GM18858 (cell line): ENCODE measurements at regions not wholly inside any gene's neighbourhood (a gene's known extent, or its start where the extent isn't known, plus 50 kb on each side); places are given as distances from the start of the nearest gene placed in this dataset.
A peak's percentile ranks its signal among the peaks of the same experiment; 100 is the strongest.
"Not testable (repeated sequence)": the region's sequence is repeated elsewhere in the genome, so short reads cannot be mapped to it uniquely, and the experiment has no call there.

Experiments used
- ATAC-seq: cut with Tn5 transposase; IDR thresholded peaks from one replicate; pipeline ENCODE4 v1.9.1; 2021; ENCODE audit not compliant: unreplicated experiment

- no peak for ATAC-seq
Measured at GRCh38 chr13:62250501-62251201, 835.0 kb upstream of the PCDH20 start.

DNA sequence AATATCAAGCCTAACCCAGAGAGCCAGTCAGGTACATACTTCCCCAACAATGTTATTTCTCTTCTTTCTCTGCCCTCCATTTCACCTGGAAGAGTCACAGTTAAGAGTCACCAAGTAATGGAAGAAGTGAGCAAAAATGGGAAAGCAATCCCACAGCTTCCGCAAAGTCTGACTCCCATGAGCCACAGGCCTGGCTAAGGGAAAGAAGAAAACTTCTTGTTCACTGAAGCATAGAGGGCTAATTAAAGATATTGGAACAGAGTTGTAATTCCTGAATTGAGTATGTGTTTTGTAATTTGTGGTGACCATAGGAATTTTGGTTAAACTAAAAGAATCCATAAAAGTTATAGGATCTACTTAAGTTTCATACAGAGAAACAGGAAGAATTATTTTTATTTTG, 830.9 kb upstream of the PCDH20 start:
- ATAC-seq, result no peak

DNA sequence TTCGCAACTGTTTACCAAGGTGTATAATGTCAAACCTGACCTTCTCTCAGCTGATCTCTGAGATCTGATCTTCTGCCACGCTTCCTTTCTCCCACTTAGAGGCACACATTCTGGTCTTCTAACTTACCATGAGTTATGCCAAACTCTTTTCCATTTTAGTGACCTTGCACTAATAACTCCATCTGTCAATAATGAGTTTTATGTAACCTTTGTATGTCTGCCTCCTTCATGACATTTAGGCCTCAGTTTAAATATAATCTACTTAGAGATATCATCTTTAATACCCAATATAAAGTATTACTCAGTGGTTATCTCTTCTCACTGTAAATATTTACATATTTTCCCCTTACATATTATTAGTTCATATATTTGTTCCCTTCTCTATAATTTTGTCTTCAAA, 827.5 kb upstream of the PCDH20 start:
- ATAC-seq, result no peak

DNA sequence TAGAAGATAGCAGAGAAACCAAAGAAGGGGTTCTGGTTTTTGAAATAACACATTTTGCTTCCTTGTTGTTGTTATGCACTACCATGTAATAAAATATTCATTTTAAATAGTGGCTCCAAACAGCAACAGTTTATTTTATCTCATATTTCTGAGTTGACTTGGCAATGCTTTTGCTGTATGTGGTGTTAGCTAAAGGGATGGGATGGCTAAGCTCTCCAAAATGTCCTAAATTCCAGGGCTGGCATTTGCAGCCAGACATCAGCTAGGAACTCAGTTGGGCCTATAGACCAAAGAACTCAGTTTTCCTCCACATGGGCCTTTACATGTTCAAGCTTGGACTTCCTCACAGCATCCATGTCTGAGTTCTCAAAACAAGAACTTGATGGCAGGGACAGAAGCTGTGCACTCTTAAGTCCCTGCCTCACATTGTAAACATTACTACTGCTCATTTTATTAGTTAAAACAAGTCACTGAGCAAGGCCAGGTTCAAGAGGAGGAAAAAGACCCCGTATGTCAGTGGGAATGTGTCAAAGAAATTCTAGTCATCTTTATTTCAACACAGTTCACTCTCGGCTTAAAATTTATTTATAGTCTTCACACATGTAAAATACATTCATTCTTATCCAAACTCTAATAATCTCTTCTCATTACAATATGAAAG, 819.3 kb upstream of the PCDH20 start:
- ATAC-seq, result no peak

- ATAC-seq, result no peak
Measured at GRCh38 chr13:62210951-62211350, 795.3 kb upstream of the PCDH20 start.

GRCh38 chr13:62209529-62209928, 793.9 kb upstream of the PCDH20 start:
- peak; percentile 89 for ATAC-seq

DNA sequence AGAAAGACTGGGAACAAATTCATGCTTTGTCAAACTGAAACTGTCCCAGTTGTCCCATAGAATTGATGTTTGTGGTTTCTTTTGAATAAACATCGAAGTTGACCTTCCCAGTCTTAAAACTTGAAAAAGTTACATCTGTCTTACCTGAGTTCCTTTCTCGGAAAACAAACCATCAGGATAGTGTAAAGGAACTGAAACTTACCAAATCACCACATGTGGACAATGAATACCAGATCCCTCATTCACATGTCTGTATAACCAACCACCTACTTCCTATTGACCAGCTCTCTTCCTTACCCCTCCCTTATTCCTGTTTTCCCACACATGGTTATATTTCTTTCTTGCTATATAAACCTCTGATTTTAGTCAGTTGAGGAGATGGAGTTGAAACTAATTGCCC, 791.7 kb upstream of the PCDH20 start:
- no peak for ATAC-seq

- ATAC-seq, result no peak
Measured at GRCh38 chr13:62206165-62206564, 790.5 kb upstream of the PCDH20 start.

DNA sequence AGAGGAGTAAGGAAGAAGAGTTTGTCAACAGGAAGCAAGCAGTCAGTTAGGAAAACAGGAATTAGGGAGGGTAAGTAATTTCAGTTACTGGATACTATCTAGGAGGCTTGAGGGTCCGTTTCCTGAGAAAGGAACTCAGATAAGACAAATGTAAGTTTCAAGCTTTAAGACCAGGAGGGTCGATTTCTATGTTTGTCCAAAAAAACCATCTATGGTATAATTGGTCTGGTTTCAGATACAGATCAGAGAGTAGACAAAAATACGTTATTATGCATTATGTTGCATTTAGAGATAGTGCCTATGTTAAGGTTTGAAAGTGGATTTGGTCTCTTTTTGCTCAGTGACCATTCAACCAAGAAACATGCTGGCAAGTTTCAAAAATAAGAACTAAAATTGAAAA, 789.6 kb upstream of the PCDH20 start:
- no peak for ATAC-seq

- ATAC-seq, result no peak
Measured at GRCh38 chr13:62194371-62194770, 778.7 kb upstream of the PCDH20 start.

GRCh38 chr13:62193919-62194318, 778.3 kb upstream of the PCDH20 start:
- ATAC-seq, result no peak

- no peak for ATAC-seq
Measured at GRCh38 chr13:62185631-62186255, 770.1 kb upstream of the PCDH20 start.

DNA sequence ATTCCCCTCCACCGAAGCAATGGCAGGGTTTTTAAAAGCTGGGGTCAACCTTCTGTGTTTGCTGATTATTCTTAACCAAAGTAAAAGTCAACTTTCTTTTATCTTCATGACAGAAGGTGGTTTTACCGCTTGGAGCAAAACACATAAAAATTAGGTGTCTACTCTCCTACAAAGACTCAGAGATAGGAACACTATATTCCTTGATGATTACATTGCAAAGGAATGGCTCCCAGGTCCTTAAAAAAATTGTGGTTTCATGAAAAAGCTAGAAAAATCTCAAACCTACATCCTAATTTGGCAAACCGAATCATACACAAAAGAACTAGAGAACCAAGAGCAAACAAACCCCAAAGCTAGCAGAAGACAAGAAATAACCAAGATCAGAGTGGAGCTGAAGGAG, 760.4 kb upstream of the PCDH20 start:
- no peak for ATAC-seq

DNA sequence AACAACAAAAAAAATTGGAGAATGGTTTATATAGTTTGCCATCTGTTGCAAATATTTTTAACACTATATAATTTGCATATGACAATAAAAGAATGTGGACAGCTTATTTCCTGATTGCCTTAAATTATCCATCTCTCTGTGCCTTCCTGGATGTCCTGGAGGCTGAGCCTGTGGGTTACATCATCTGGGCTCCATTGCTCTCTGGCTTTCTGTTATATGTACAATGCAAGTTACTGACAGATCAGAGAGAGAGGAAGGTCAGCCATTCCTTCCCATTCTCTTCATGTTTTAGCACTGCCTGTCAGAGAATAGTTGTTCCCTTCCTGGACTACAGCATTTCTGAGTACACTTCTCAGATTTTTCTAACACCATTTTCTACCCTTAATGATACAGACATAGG, 758.3 kb upstream of the PCDH20 start:
- no peak for ATAC-seq

DNA sequence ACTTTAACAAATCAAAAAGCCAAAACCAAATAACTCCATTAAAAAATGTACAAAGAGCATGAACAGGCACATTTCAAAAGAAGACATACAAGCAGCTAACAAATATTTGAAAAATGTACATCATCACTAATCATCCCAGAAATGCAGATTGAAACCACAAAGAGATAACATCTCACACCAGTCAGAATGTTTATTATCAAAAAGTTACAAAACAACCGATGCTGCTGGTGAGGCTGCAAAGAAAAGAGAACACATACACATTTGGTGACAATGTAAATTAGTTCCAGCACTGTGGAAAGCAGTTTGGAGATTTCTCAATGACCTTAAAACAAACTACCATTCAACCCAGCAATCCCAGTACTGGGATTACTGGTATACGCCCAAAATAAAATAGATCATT, 756.0 kb upstream of the PCDH20 start:
- no peak for ATAC-seq

GRCh38 chr13:62168891-62169290, 753.2 kb upstream of the PCDH20 start:
- ATAC-seq, result no peak

- ATAC-seq, result no peak
Measured at GRCh38 chr13:62167650-62168172, 752.1 kb upstream of the PCDH20 start.

- no peak for ATAC-seq
Measured at GRCh38 chr13:62162860-62163259, 747.2 kb upstream of the PCDH20 start.

DNA sequence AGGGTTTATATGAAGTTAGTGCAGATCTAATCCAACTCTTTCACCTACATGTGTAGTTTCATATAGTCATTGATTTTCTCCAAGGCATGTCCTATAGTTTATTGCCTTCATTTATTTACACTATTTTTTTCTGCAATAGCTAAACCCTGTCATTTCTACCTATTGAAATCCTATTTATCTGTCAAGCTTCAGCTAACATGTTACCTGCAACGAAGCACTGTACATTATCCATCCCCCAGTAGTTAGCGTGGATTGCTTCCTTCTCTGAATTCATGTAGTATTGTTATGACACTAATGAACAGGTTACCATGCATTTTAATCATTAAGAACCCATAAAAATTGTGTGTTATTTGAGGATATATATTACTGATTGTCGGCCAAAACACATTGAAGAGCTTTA, 742.9 kb upstream of the PCDH20 start:
- ATAC-seq, result no peak

GRCh38 chr13:62151724-62152123, 736.1 kb upstream of the PCDH20 start:
- ATAC-seq, result not testable (repeated sequence)

DNA sequence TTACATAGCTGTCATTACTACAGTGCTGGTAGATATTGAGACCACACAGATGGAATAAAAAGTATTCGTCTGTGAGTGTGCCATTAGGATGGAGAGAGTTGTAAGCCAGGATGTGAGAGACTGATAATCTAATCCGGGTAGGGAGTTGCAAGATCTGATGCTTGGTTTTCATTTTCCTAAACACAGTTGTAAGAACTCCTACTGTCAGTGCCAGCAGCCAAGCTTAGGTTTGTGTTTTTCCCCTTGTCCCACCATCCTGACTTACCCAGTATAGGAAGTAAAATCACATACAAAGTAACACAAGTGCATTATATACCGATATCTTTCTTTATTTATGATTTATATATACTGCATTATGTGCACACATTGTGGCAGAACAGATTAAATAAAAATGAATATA, 726.4 kb upstream of the PCDH20 start:
- no peak for ATAC-seq

- no peak for ATAC-seq
Measured at GRCh38 chr13:62139597-62139996, 723.9 kb upstream of the PCDH20 start.
